Heart left ventricle (tissue), 13 donors: ENCODE measurements at regions not wholly inside any gene's neighbourhood (a gene's known extent, or its start where the extent isn't known, plus 50 kb on each side); places are given as distances from the start of the nearest gene placed in this dataset.

Source experiments
- CTCF ChIP-seq, 12 donors: fragments of 200-600 bp; sonication (generic) in 4 of 12; IDR thresholded peaks; one replicate each; pipeline versions ENCODE4 v1.5.0 to v1.8.0; 2018 to 2022; ENCODE audit warnings: antibody characterized with exemption in 12 of 12, mild to moderate bottlenecking in 5 of 12
- POLR2A ChIP-seq, 2 donors: fragments of 450-650 bp; IDR thresholded peaks; one replicate each; pipeline ENCODE4 v1.6.1; 2017; ENCODE audit warnings: antibody characterized with exemption in 2 of 2, mild to moderate bottlenecking in 2 of 2, moderate library complexity in 2 of 2
- donor health status: ischemic (EF 13 %, LVEDD 7.1; RV severe dilation, severe dysfunction).
- donor health status: DM: no; HTN: yes; CAD: no.
- donor health status: DM: no; HTN: no; CAD: no.
- donor health status: ischemic (EF 25% LVEDD 6.9; RV normal size, moderate dysfunction).
- donor health status: ischemic (EF 25% LVEDD 5.7; RV mildly dilated, moderate dysfunction).
- donor health status: ischemic (EF 35%, LVEDD 5.7; RV mildly dilated, moderate dysfunction).
- donor health status: nonischemic (EF 11% LVEDD 7.7; RV severe dilation, severe dysfunction).
- donor health status: DM: yes; HTN: yes; CAD: no.
- donor health status: PGD.
- donor health status: ischemic (EF 29% LVEDD 5.4; RV normal size, mild dysfunction).
- donor health status: nonischemic (EF 23%, LVEDD 6.1; RV moderate dilation, normal function).

- TF ChIP-seq CTCF (IDR thresholded peaks at IDR 0.05) (no peak), POLR2A (IDR thresholded peaks at IDR 0.05) (no peak)
Measured at GRCh38 chr5:60376860-60377259, 323.1 kb downstream of the DEPDC1B start.
